Mesenchymal stem cell (in vitro differentiated cells and primary cell): ENCODE measurements at regions not wholly inside any gene's neighbourhood (a gene's known extent, or its start where the extent isn't known, plus 50 kb on each side); places are given as distances from the start of the nearest gene placed in this dataset.

Experiments used
- DNase-seq: peaks from one replicate; pipeline ENCODE4 v3.0.0-alpha.2; 2013
- H2AFZ ChIP-seq: one replicate; pipeline ENCODE4 v1.6.1; 2013; ENCODE audit warnings: low read depth, mild to moderate bottlenecking, control low read depth, inconsistent platforms, low read length, moderate library complexity
- H2AK5ac ChIP-seq: 2 replicates; pipeline ENCODE4 v1.6.1; 2013; ENCODE audit warnings: low read length, moderate library complexity, mild to moderate bottlenecking, inconsistent platforms; ENCODE audit not compliant: severe bottlenecking
- H2BK120ac ChIP-seq: one replicate; pipeline ENCODE4 v1.6.1; 2013; ENCODE audit warnings: low read depth, mild to moderate bottlenecking, inconsistent platforms, low read length, moderate library complexity
- H2BK12ac ChIP-seq, 2 experiments: one replicate each; pipeline ENCODE4 v1.6.1; 2013; ENCODE audit warnings: inconsistent platforms in 2 of 2, low read length in 2 of 2, mild to moderate bottlenecking in 2 of 2, moderate library complexity in 2 of 2, control low read depth in 1 of 2
- H2BK15ac ChIP-seq: one replicate; pipeline ENCODE4 v1.6.1; 2013; ENCODE audit warnings: mild to moderate bottlenecking, low read depth, inconsistent platforms; ENCODE audit not compliant: poor library complexity, severe bottlenecking
- H2BK5ac ChIP-seq: 2 replicates; pipeline ENCODE4 v1.6.1; 2013; ENCODE audit warnings: low read depth, mild to moderate bottlenecking, low read length, control low read depth, inconsistent platforms; ENCODE audit not compliant: poor library complexity, severe bottlenecking
- H3K14ac ChIP-seq, 2 experiments: one replicate each; pipeline ENCODE4 v1.6.1; 2013; ENCODE audit warnings: inconsistent platforms in 2 of 2, low read length in 2 of 2, control low read depth in 1 of 2, mild to moderate bottlenecking in 1 of 2, moderate library complexity in 1 of 2
- H3K18ac ChIP-seq, 2 experiments: one replicate each; pipeline ENCODE4 v1.6.1; 2013; ENCODE audit warnings: inconsistent platforms in 2 of 2, low read length in 2 of 2, control low read depth in 1 of 2, low read depth in 1 of 2, mild to moderate bottlenecking in 1 of 2
- H3K23ac ChIP-seq, 2 experiments: one replicate each; pipeline ENCODE4 v1.6.1; 2013; ENCODE audit warnings: inconsistent platforms in 2 of 2, low read length in 2 of 2, mild to moderate bottlenecking in 2 of 2, moderate library complexity in 2 of 2, control low read depth in 1 of 2
- H3K27ac ChIP-seq: 2 replicates; pipeline ENCODE4 v1.5.1; 2013; ENCODE audit warnings: mild to moderate bottlenecking, moderate library complexity, low read length, control low read depth, inconsistent platforms; ENCODE audit not compliant: poor library complexity, severe bottlenecking
- H3K27me3 ChIP-seq, 2 experiments: 2 replicates each; pipeline versions ENCODE4 v1.6.1 to v1.7.0; 2013; ENCODE audit warnings: low read length in 2 of 2, mild to moderate bottlenecking in 2 of 2, moderate library complexity in 2 of 2, control low read depth in 1 of 2, inconsistent platforms in 1 of 2; ENCODE audit not compliant: control insufficient read depth in 1 of 2, insufficient read depth in 1 of 2
- H3K36me3 ChIP-seq, 2 experiments: 2 replicates each; pipeline versions ENCODE4 v1.6.1 to v1.7.0; 2013; ENCODE audit warnings: low read length in 2 of 2, control low read depth in 1 of 2, inconsistent platforms in 1 of 2, low read depth in 1 of 2, mild to moderate bottlenecking in 1 of 2; ENCODE audit not compliant: insufficient read depth in 2 of 2, control insufficient read depth in 1 of 2
- H3K4ac ChIP-seq, 2 experiments: one replicate each; pipeline ENCODE4 v1.6.1; 2013; ENCODE audit warnings: inconsistent platforms in 2 of 2, low read length in 2 of 2, mild to moderate bottlenecking in 2 of 2, moderate library complexity in 2 of 2, control low read depth in 1 of 2, low read depth in 1 of 2
- H3K4me1 ChIP-seq: 2 replicates; pipeline ENCODE4 v1.6.1; 2013; ENCODE audit warnings: low read depth, low read length, control low read depth; ENCODE audit not compliant: control insufficient read depth, insufficient read depth
- H3K4me2 ChIP-seq: 2 replicates; pipeline ENCODE4 v1.6.1; 2013; ENCODE audit warnings: low read length, mild to moderate bottlenecking, inconsistent platforms; ENCODE audit not compliant: poor library complexity, severe bottlenecking
- H3K4me3 ChIP-seq, 2 experiments: 2 replicates each; pipeline versions ENCODE4 v1.5.1 to v1.7.0; 2013; ENCODE audit warnings: low read length in 2 of 2, mild to moderate bottlenecking in 2 of 2, control low read depth in 1 of 2, low read depth in 1 of 2; ENCODE audit not compliant: insufficient read depth in 1 of 2
- H3K79me1 ChIP-seq: replicated peaks from 2 replicates; pipeline ENCODE4 v1.6.1; 2013; ENCODE audit warnings: mild to moderate bottlenecking, control low read depth, low read length, inconsistent platforms; ENCODE audit not compliant: poor library complexity, severe bottlenecking
- H3K9ac ChIP-seq: 2 replicates; pipeline ENCODE4 v1.7.0; 2013; ENCODE audit warnings: mild to moderate bottlenecking, low read length, moderate library complexity
- H3K9me3 ChIP-seq: 2 replicates; pipeline ENCODE4 v1.7.0; 2013; ENCODE audit warnings: mild to moderate bottlenecking, low read length; ENCODE audit not compliant: control insufficient read depth
- H4K8ac ChIP-seq: one replicate; pipeline ENCODE4 v1.6.1; 2013; ENCODE audit warnings: inconsistent platforms, mild to moderate bottlenecking, low read length, moderate library complexity
- H4K91ac ChIP-seq: one replicate; pipeline ENCODE4 v1.6.1; 2013; ENCODE audit warnings: mild to moderate bottlenecking, low read length, inconsistent platforms
- WGBS: methylation state at CpG from one replicate; pipeline ENCODE4 v1.1.7; 2013; ENCODE audit warnings: mixed read lengths; 5-methylcytosine and 5-hydroxymethylcytosine counted together

- no peaks in the 10 kb centered on the region for H3K27me3 ChIP-seq
- no peak overlapping the region for H3K23ac ChIP-seq
- H4K8ac ChIP-seq, result no peak overlapping the region
- no peak overlapping the region for H3K4ac ChIP-seq
- H3K9me3 ChIP-seq, result peaks cover 17% of the 10 kb centered on the region
- no peaks in the 10 kb centered on the region for H3K79me1 ChIP-seq
- no peak overlapping the region for H3K14ac ChIP-seq
- H3K4me3 ChIP-seq, result no peak overlapping the region
- no peak overlapping the region for H2AFZ ChIP-seq
- no peak overlapping the region for H4K91ac ChIP-seq
- H3K18ac ChIP-seq, result no peak overlapping the region
- no peak overlapping the region for H2BK5ac ChIP-seq
- H2BK15ac ChIP-seq, result no peak overlapping the region
- 84% methylated on average over 5 of the region's 5 CpGs for WGBS
- H3K27ac ChIP-seq, result no peak overlapping the region
- no peak for DNase-seq
- H2BK120ac ChIP-seq, result no peak overlapping the region
- H2AK5ac ChIP-seq, result no peak overlapping the region
- H3K4me1 ChIP-seq, result no peaks in the 10 kb centered on the region
- no peaks in the 10 kb centered on the region for H3K36me3 ChIP-seq
- no peak overlapping the region for H2BK12ac ChIP-seq
- H3K9ac ChIP-seq, result no peak overlapping the region
- H3K4me2 ChIP-seq, result no peak overlapping the region
Measured at GRCh38 chr12:63508543-63508942, 159.8 kb downstream of the DPY19L2 start.

DNA sequence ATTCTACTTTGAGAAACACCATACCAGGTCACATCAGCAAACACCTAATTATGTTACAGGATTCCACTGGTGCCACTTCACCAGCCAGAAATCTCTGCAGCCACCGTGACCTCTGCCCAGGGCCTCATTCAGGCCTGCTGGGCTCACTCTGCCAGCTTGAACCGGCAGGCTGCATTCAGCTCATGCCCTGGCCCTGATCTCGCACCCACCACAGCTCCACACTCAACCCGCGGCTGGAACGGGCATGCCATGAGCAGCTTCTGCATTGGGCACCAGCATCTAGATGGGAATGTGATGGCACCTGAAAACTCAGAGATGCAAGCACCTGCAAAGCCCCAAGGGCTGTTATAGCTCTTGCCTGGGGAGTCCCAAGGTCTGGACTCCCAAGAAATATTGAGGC, 168.7 kb downstream of the DPY19L2 start:
- H2BK15ac ChIP-seq, result no peak overlapping the region

DNA sequence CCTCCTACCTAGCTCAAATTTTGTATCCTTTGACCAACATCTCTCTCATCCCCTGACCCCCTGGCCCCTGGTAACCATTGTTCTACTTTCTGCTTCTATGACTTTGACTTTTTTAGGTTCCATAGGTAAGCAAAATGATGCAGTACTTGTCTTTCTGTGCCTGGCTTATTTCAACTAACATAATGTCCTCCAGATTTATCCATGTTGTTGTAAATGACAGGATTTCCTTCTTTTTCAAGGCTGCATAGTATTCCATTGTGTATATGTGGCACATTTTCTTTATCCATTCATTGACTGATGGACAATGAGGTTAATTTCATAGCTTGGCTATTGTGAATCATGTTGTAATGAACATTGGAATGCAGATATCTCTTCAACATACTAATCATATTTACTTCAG, 170.1 kb downstream of the DPY19L2 start:
- Histone ChIP-seq H3K79me1 (no peaks in the 10 kb centered on the region), H2AK5ac (no peak overlapping the region), H2BK120ac (no peak overlapping the region), H3K27ac (no peak overlapping the region), H2BK15ac (no peak overlapping the region), H3K23ac (no peak overlapping the region), H2BK12ac (no peak overlapping the region), H3K4me2 (no peak overlapping the region), H3K36me3 (no peaks in the 10 kb centered on the region), H3K4ac (no peak overlapping the region), H3K9ac (no peak overlapping the region), H4K91ac (no peak overlapping the region), H2BK5ac (no peak overlapping the region), H3K4me3 (no peak overlapping the region), H3K9me3 (peaks cover 7% of the 10 kb centered on the region), H3K27me3 (no peaks in the 10 kb centered on the region), H4K8ac (no peak overlapping the region), H3K4me1 (no peaks in the 10 kb centered on the region), H2AFZ (no peak overlapping the region), H3K18ac (no peak overlapping the region), H3K14ac (no peak overlapping the region)
- no peak for DNase-seq

More for the DNA sequence above, 168.7 kb downstream of the DPY19L2 start:
- H2BK5ac ChIP-seq, result no peak overlapping the region
- no peak overlapping the region for H2BK120ac ChIP-seq
- no peaks in the 10 kb centered on the region for H3K36me3 ChIP-seq
- H2AFZ ChIP-seq, result no peak overlapping the region
- no peak for DNase-seq
- no peak overlapping the region for H4K91ac ChIP-seq
- no peak overlapping the region for H3K4me2 ChIP-seq
- no peaks in the 10 kb centered on the region for H3K4me1 ChIP-seq
- H3K4ac ChIP-seq, result no peak overlapping the region
- no peak overlapping the region for H2AK5ac ChIP-seq
- H3K79me1 ChIP-seq, result no peaks in the 10 kb centered on the region
- H3K23ac ChIP-seq, result no peak overlapping the region
- 74% methylated on average over 6 of the region's 6 CpGs for WGBS
- H3K9me3 ChIP-seq, result peaks cover 8% of the 10 kb centered on the region
- no peak overlapping the region for H3K4me3 ChIP-seq
- no peaks in the 10 kb centered on the region for H3K27me3 ChIP-seq
- no peak overlapping the region for H3K14ac ChIP-seq
- no peak overlapping the region for H3K27ac ChIP-seq
- H3K9ac ChIP-seq, result no peak overlapping the region
- H2BK12ac ChIP-seq, result no peak overlapping the region
- no peak overlapping the region for H4K8ac ChIP-seq
- H3K18ac ChIP-seq, result no peak overlapping the region

- DNase-seq, result no peak
- Histone ChIP-seq H2BK120ac (no peak overlapping the region), H3K9me3 (peaks cover 7% of the 10 kb centered on the region), H4K8ac (no peak overlapping the region), H3K4ac (no peak overlapping the region), H3K23ac (no peak overlapping the region), H3K4me3 (no peak overlapping the region), H3K36me3 (no peaks in the 10 kb centered on the region), H3K4me2 (no peak overlapping the region), H3K79me1 (no peaks in the 10 kb centered on the region), H3K27me3 (no peaks in the 10 kb centered on the region), H2AFZ (no peak overlapping the region), H3K18ac (no peak overlapping the region), H3K4me1 (no peaks in the 10 kb centered on the region), H3K14ac (no peak overlapping the region), H3K9ac (no peak overlapping the region), H2BK12ac (no peak overlapping the region), H3K27ac (no peak overlapping the region), H2BK15ac (no peak overlapping the region), H2BK5ac (no peak overlapping the region), H2AK5ac (no peak overlapping the region), H4K91ac (no peak overlapping the region)
- WGBS, result no CpG with 5 or more reads among the region's 2 CpGs
Measured at GRCh38 chr12:63496654-63497053, 171.6 kb downstream of the DPY19L2 start.
